Omental fat pad (tissue), 3 donors: ENCODE measurements at regions not wholly inside any gene's neighbourhood (a gene's known extent, or its start where the extent isn't known, plus 50 kb on each side); places are given as distances from the start of the nearest gene placed in this dataset. TPM values are rescaled to one million over a fixed set of nuclear protein-coding genes. Genes with fewer than 3 reads are reported as not detected.

Source experiments
- ATAC-seq: fragments of 150-250 bp; one replicate; pipeline ENCODE4 v1.9.1; 2016; ENCODE audit warnings: mild to moderate bottlenecking, moderate library complexity; ENCODE audit not compliant: low FRiP score
- DNase-seq: peaks from one replicate; pipeline ENCODE4 v3.0.0-alpha.2; 2019; ENCODE audit warnings: low spot score
- small RNA-seq: library from RNA; depleted of rRNA; stranded (forward); fragments of <200 nt; gene quantifications from one replicate; pipeline ENCODE3, GENCODE V24; 2016
- TF ChIP-seq, protein P1 (sequence below), 3 donors: fragments of 450-650 bp; IDR thresholded peaks; one replicate each; pipeline ENCODE4 v1.5.1; 2016 to 2017; ENCODE audit warnings: antibody characterized with exemption in 3 of 3, mild to moderate bottlenecking in 3 of 3, moderate library complexity in 2 of 3

DNA sequence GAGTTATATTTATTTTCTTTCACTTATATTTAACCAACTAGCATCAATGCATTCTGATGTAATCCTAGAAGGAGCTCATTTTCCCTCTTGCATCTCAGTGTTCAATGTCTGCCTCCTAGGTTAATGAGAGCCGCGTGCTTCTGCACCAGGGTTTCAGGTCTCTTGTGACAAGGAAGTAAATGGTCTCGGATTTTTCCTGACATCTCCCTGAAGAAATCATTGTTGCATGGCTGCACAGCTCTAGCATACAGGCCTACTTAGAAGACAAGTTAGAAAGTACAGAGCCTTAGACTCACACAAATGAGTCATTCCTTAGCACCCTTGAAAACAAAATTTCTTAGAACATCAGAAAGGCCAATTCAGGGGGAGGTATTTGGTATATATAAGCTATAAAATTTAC is 57.2 kb upstream of the KLF12 start:
- ATAC-seq (no peak), DNase-seq (no peak)
- TF ChIP-seq, protein P1, sequence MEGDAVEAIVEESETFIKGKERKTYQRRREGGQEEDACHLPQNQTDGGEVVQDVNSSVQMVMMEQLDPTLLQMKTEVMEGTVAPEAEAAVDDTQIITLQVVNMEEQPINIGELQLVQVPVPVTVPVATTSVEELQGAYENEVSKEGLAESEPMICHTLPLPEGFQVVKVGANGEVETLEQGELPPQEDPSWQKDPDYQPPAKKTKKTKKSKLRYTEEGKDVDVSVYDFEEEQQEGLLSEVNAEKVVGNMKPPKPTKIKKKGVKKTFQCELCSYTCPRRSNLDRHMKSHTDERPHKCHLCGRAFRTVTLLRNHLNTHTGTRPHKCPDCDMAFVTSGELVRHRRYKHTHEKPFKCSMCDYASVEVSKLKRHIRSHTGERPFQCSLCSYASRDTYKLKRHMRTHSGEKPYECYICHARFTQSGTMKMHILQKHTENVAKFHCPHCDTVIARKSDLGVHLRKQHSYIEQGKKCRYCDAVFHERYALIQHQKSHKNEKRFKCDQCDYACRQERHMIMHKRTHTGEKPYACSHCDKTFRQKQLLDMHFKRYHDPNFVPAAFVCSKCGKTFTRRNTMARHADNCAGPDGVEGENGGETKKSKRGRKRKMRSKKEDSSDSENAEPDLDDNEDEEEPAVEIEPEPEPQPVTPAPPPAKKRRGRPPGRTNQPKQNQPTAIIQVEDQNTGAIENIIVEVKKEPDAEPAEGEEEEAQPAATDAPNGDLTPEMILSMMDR (IDR thresholded peaks at IDR 0.05), result no peak

DNA sequence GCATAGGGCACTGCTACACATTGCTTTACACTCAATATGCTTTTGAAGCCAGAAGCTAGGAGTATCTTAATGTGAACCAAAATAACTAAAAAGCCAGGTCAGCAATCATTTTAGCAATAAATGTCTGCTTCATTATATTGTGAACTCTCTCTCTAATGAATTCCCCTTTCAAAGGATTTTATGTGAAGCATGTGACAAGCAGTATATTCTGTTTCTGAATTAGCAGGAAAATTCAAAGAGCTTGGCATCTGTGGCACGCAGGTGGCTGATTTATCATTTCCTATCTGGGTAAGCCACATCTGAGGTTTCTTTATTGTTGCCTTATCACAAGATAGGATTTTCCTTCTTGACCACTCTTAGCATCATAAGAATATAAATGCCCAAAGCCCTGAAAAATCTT is 56.8 kb upstream of the KLF12 start:
- TF ChIP-seq, protein P1 (IDR thresholded peaks at IDR 0.05), result no peak
- DNase-seq, result no peak
- no peak for ATAC-seq

DNA sequence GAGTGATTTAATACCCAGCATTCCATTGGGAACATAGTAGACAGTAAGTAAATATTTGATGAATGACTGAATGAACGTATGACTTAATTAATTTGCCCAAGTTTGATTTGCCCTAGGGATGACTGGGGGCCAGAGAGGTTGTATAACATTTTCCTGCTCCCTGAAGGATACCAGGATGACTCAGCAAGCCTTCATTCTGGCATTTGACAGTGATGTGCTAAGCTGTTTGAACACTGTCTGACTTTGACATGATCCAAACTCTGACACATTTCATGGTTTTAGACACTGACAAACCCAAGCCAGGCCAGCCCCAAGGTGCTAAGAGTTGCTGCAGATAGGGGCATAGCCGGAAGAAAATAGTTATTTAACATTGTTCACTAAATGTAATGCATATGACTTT is 53.4 kb upstream of the KLF12 start:
- TF ChIP-seq, protein P1 (IDR thresholded peaks at IDR 0.05), result no peak
- DNase-seq, result no peak
- ATAC-seq, result no peak

DNA sequence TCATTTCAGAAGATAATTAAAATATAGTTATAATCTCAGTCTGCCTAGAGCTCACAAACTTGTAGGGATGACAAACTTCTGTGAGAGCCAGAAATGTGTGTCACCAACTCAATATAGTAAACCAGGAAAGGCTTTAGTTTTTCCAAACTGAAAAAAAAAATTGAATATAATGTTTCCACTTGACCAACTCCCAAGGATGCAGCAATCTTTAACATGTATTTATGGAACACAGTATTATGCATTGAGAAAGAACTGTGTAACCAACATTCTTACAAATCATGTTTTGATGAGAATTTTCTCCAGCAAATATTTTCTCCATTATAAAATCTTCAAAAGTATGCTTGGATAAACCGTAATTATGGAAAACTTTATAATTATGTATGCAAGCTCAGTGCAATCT is 50.1 kb upstream of the KLF12 start:
- TF ChIP-seq, protein P1 (IDR thresholded peaks at IDR 0.05), result no peak
- no peak for ATAC-seq
- no peak for DNase-seq

Small RNA genes lying in the stretch of these regions (small RNA-seq; reads per million reads assigned to genes)
- gene RNU6-38P (not detected), gene RNY1P5 (not detected)
